ENCODE measurements at regions not wholly inside any gene's neighbourhood (a gene's known extent, or its start where the extent isn't known, plus 50 kb on each side); places are given as distances from the start of the nearest gene placed in this dataset.
"Not testable (repeated sequence)": the region's sequence is repeated elsewhere in the genome, so short reads cannot be mapped to it uniquely, and the experiment has no call there.

- DNase-seq, result no peak
These were observed 50.5 kb upstream of the OTOS start for GRCh38 chr2:240191001-240191400.

GRCh38 chr2:240192661-240193060, 52.2 kb upstream of the OTOS start:
- no peak for DNase-seq

GRCh38 chr2:240194341-240194762, 53.9 kb upstream of the OTOS start:
- not testable (repeated sequence) for DNase-seq

DNA sequence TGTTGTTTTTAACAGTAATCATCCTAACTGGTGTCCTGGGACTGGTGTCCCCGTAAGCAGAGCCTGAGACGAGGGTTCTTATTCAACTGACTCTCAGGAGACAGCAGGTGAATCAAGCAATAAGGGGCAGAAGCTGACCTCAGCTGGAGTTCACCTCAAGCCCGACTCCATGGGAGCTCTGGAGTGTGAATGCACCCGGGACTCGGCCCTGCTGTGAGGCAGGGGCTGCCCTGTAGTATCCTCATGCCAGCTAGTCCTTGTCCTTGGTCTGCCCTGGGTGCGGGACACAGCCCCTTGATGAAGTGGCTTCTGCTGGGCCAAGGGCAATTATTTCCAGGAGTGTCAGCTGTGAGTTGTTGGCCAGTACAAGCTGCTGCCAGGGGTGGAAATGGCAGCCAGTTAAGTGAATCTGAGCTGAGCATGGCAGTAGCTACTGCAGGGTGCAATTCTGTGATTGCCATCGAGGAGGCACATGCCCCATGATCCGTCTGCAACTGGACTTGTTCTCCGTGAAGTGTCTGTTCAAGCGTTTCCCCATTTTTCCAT, 54.9 kb upstream of the OTOS start:
- no peak for DNase-seq

DNA sequence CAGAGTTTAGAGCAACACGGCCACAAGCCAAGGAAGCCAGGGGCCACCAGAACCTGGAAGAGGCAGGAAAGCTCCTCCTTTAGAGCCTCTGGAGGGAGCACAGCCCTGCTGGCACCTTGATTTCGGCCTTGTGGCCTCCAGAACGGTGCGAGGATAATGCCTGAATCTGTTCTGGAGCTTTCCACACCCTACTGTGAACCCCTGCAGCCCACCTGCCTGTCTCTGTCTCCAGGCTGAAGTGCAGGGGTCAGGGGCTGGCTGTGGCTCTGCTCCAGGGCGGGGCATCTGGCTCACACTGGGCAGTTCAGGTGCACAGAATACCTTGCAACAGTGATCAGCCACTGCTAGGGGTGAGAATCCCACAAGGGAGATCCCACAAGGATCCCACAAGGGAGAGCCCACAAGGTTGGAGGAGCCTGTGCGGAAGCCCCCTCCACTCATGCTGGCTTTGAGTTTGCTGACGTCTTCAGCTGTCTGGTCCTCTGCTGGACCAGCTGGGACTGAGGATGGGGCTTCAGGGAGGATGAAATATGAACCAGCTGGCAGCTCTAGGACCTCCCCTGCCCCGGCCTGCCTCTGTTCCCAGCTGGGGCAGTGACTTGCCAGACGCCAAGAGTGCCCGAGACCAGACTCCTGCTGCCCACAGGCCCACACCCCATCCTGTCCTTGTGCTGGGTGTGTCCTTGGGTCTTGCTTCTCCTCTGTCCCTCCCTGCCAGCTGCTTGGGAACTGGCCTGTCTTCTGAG, 56.4 kb upstream of the OTOS start:
- no peak for DNase-seq

DNA sequence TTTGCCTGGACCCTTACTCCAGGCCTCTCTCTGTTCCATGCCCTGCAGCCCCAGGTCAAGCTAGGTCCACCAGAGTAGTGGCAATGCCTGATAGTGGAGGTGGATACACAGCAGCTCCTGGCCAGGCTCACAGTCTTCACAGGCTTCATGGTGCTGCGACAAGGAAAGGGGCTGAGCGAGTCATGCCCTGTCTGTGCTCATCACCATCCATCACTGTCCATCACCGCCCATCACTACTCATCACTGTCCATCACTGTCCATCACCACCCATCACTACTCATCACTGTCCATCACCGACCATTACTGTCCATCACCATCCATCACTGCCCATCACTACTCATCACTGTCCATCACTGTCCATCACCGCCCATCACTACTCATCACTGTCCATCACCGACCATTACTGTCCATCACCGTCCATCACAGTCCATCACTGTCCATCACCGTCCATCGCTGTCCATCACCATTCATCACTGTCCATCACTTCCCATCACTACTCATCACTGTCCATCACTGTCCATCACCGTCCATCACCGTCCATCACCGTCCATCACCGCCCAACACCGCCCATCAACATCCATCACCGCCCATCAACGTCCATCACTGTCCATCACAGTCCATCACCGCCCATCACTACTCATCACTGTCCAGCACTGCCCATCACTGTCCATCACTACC, 57.1 kb upstream of the OTOS start:
- DNase-seq, result no peak

DNA sequence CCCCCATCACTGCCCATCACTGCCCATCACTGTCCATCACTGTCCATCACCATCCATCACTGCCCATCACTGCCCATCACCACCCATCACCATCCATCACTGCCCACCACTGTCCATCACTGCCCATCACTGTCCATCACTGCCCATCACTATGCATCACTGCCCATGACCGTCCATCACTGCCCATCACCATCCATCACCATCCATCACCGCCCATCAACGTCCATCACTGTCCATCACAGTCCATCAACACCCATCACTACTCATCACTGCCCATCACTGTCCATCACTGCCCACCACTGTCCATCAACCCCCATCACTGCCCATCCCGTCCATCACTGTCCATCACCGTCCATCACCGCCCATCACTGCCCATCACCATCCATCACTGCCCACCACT, 57.8 kb upstream of the OTOS start:
- no peak for DNase-seq

DNA sequence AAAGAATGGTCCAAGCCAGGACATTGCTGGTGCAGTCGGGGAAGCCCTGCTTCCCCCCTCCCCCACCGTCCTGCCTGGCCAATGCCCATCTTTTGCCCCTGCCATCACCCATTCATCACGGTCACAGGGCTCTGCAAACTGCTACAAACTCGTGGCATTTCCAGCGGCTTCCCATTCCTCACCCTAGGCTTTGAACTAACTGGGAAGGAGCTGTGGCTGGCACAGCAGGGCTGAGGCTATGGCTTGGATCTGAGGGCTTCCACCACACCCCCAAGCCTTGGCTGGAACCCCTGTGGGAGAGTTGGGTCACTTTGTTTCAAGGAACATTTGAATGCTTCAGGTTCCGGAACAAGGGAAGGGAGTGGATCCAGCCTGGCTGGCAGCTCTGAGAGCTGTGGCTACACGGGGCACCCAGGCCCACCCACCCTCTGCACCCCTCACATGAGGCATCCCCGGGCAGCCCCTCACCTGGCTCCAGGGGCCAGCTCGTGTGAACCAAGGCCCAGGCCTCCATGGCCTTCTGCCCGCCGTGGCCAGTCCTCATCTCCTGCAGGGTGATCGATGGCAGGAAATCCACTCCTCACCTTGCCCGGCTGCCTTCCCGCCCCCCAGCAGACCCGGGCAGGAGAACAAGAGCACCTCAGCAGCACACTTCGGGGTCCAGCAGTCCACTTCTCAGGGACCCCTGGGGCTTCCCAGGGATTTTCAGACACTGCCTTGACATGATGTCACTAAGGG, 58.8 kb upstream of the OTOS start:
- DNase-seq, result no peak

- no peak for DNase-seq
These were observed 60.0 kb upstream of the OTOS start for GRCh38 chr2:240200230-240201051.

DNA sequence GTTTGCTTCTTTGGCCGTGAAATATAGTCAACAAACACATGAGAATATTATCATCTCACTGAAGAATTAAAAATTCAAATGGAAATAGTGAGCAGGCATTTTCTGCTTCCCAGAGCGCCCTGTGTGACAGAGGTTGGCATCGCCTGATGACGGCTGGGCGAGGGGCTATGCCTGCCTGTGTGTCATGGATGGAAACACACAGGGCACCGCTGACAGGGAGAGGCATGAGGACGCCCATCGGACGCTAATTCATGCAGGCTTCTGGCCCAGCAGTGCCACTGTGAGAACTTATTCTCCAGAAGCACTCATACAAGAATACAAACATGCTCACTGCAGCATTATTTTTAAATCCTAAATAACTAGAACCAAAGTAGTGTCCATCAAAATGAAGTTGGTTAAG, 61.4 kb upstream of the OTOS start:
- DNase-seq, result no peak

- no peak for DNase-seq
These were observed 62.1 kb upstream of the OTOS start for GRCh38 chr2:240202586-240202985.

DNA sequence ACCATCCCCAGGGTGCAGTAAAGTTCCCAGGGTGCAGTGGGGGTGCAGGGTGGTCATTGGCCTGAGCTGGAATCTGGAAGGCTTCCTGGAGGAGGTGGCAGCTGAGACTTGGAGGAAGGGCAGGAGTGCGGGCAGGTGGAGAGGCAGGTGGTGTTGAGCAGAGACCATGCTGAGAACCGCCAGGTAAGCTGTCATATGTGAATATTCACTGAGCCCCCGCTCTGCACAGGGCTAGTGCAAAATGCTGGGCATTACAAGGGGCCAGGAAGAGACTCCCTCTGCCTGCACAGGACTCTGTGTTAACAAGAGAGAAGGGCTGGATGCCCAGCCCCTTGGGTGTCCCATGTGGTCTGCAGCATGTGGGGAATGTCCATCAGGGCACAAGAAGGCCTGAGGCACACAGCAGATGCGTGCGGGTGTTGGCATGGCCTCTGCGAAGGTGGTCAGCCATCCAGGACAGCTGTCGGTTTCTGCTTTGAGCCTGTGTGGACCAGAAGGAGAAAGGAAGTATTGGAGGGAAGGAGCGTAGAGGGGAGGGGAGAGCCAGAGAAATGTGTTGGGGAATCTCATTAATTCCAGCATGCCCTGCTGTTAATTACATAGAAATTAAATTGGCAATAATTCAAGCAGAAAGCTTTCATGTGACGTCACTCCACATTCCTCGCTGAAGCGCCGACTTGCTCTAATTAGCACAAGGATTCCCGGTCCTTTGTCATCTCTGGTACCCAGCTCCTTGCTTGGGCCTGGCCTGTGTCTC, 62.8 kb upstream of the OTOS start:
- DNase-seq, result no peak

DNA sequence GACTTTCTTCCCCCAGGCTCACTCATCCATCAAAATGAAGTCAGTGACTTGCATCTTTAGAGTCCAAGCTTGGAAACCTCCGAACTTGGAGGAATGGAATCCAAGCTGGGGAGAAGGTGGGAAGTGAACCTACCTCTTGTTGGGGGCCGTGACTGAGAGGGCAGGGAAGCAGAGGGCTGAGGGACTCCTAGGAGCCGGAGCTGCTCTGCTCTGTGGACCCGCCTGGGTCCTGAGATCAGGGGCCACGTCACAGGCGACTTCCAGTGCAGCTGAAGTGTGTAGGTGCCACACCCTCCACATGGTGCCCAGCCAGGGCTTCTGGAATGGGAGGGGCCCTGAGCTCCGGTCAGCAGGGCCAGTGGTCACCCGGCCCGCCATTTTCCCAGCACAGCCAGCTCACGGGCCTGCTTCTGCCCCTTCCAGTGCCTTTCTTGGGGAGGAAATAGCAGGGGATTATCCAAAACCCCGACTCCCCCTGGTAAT, 63.4 kb upstream of the OTOS start:
- DNase-seq, result no peak

- no peak for DNase-seq
These were observed 64.2 kb upstream of the OTOS start for GRCh38 chr2:240204431-240205276.

- DNase-seq, result no peak
These were observed 64.9 kb upstream of the OTOS start for GRCh38 chr2:240205348-240205747.

DNA sequence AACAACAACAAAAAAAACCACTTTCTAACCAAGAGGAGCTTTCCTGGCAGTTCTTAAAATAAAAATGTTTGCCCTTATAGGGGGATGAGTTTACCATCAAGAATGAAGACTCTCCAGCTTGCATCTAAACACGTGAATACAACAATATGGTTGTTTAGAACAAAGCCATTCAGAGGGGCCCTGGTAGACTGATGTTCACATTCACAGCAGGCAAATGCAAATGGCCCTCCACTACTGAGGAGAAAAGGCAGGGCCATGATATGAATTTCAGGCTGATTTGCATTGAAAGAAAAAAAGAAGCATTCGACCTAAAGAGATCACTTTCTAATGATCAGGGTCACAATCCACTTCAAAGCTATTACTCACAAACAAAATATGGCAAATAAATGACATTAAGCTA, 65.3 kb upstream of the OTOS start:
- no peak for DNase-seq

DNA sequence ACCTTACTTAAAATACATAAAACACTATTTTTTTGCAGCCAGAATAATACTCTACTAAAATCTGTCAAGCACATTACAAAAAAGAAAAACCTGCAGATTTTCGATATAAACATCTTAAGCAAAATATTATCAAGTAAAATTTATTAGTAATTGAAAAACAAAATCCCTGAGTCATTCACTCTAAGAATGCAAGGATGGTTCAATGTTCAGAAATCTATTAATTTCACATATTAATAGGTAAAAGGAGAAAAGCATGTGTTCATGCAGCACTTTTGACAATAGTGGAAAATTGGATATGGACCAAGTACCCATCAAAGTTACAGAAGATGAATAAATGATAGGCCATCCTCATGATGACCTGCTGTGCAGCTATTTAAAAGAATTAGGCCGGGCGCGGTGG, 66.2 kb upstream of the OTOS start:
- DNase-seq, result no peak

GRCh38 chr2:240207661-240208060, 67.2 kb upstream of the OTOS start:
- no peak for DNase-seq

DNA sequence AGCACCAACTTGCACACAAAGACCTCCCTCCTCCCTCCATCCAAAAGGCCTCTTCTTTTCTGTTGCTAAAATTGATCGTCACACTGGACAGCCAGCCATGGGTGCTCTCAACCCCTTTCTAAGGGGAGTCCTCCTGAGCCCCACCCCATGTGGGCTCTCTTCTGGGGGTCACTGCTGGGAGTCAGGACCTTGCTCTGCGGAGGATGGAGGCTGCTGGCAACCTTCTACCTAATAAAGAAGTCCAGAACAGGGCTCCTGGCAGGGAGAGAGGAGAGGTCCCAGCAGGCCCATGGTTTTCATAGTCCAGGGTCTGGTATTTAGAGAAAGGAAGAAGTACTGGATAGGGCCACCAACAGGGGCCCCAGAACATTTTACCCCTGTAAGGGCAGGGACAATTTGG, 67.6 kb upstream of the OTOS start:
- DNase-seq, result no peak

- no peak for DNase-seq
These were observed 68.3 kb upstream of the OTOS start for GRCh38 chr2:240208631-240209211.

Data from central memory CD4-positive, alpha-beta T cell (primary cell).